ENCODE measurements at regions not wholly inside any gene's neighbourhood (a gene's known extent, or its start where the extent isn't known, plus 50 kb on each side); places are given as distances from the start of the nearest gene placed in this dataset.

GRCh38 chr18:25701821-25702220 lies 349.9 kb upstream of the ZNF521 start:
- Histone ChIP-seq H3K36me3 (ENCODE audit: control insufficient read depth, insufficient read depth, low read length) (no peaks in the 10 kb centered on the region), H3K4me3 (ENCODE audit: low read depth, low read length) (no peak overlapping the region), H3K27me3 (ENCODE audit: control insufficient read depth, insufficient read depth, low read length) (no peaks in the 10 kb centered on the region)
- FAIRE-seq (no peak), DNase-seq (ENCODE audit: low read depth) (no peak)
- TF ChIP-seq CTCF (IDR thresholded peaks at IDR 0.05; ENCODE audit: insufficient read depth, low read length, severe bottlenecking) = no peak

- no peaks in the 10 kb centered on the region for H3K36me3 ChIP-seq (ENCODE audit: control insufficient read depth, insufficient read depth, low read length)
- no peak for TF ChIP-seq CTCF (IDR thresholded peaks at IDR 0.05; ENCODE audit: insufficient read depth, low read length, severe bottlenecking)
- FAIRE-seq (no peak), DNase-seq (ENCODE audit: low read depth) (no peak)
- no peak overlapping the region for H3K4me3 ChIP-seq (ENCODE audit: low read depth, low read length)
- H3K27me3 ChIP-seq (ENCODE audit: control insufficient read depth, insufficient read depth, low read length) = no peaks in the 10 kb centered on the region
Observed at GRCh38 chr18:25686960-25687500, 335.1 kb upstream of the ZNF521 start.

- H3K27me3 ChIP-seq (ENCODE audit: control insufficient read depth, insufficient read depth, low read length) = no peaks in the 10 kb centered on the region
- DNase-seq (ENCODE audit: low read depth) (no peak), FAIRE-seq (no peak)
- no peak for TF ChIP-seq CTCF (IDR thresholded peaks at IDR 0.05; ENCODE audit: insufficient read depth, low read length, severe bottlenecking)
- no peak overlapping the region for H3K4me3 ChIP-seq (ENCODE audit: low read depth, low read length)
- no peaks in the 10 kb centered on the region for H3K36me3 ChIP-seq (ENCODE audit: control insufficient read depth, insufficient read depth, low read length)
Observed at GRCh38 chr18:25685088-25685487, 333.1 kb upstream of the ZNF521 start.

- DNase-seq (ENCODE audit: low read depth) (no peak), FAIRE-seq (no peak)
- Histone ChIP-seq H3K4me3 (ENCODE audit: low read depth, low read length) (no peak overlapping the region), H3K36me3 (ENCODE audit: control insufficient read depth, insufficient read depth, low read length) (no peaks in the 10 kb centered on the region), H3K27me3 (ENCODE audit: control insufficient read depth, insufficient read depth, low read length) (no peaks in the 10 kb centered on the region)
- no peak for TF ChIP-seq CTCF (IDR thresholded peaks at IDR 0.05; ENCODE audit: insufficient read depth, low read length, severe bottlenecking)
Observed at GRCh38 chr18:25679491-25679890, 327.5 kb upstream of the ZNF521 start.

- no peak for TF ChIP-seq CTCF (IDR thresholded peaks at IDR 0.05; ENCODE audit: insufficient read depth, low read length, severe bottlenecking)
- FAIRE-seq (no peak), DNase-seq (ENCODE audit: low read depth) (no peak)
- H3K36me3 ChIP-seq (ENCODE audit: control insufficient read depth, insufficient read depth, low read length) = no peaks in the 10 kb centered on the region
- H3K27me3 ChIP-seq (ENCODE audit: control insufficient read depth, insufficient read depth, low read length) = no peaks in the 10 kb centered on the region
- H3K4me3 ChIP-seq (ENCODE audit: low read depth, low read length) = no peak overlapping the region
Observed at GRCh38 chr18:25678221-25678620, 326.3 kb upstream of the ZNF521 start.

GRCh38 chr18:25675123-25675850 lies 323.3 kb upstream of the ZNF521 start:
- TF ChIP-seq CTCF (IDR thresholded peaks at IDR 0.05; ENCODE audit: insufficient read depth, low read length, severe bottlenecking) = no peak
- Histone ChIP-seq H3K36me3 (ENCODE audit: control insufficient read depth, insufficient read depth, low read length) (no peaks in the 10 kb centered on the region), H3K27me3 (ENCODE audit: control insufficient read depth, insufficient read depth, low read length) (no peaks in the 10 kb centered on the region), H3K4me3 (ENCODE audit: low read depth, low read length) (no peak overlapping the region)
- FAIRE-seq (no peak), DNase-seq (ENCODE audit: low read depth) (no peak)

Measured in bronchial epithelial cell (primary cell).